Natural killer cell (primary cell): ENCODE measurements at regions not wholly inside any gene's neighbourhood (a gene's known extent, or its start where the extent isn't known, plus 50 kb on each side); places are given as distances from the start of the nearest gene placed in this dataset.
"Not testable (repeated sequence)": the region's sequence is repeated elsewhere in the genome, so short reads cannot be mapped to it uniquely, and the experiment has no call there.

Experiments used
- ATAC-seq, 3 donors: fragments of 150-1000 bp in 2 of 3; fragments of 200-7000 bp in 1 of 3; cut with Tn5 transposase; 1 replicate in 1 of 3; 2 replicates in 2 of 3; pipeline ENCODE4 v1.10.0; 2021; ENCODE audit warnings: mild to moderate bottlenecking in 2 of 3, moderate library complexity in 2 of 3
- DNase-seq, 2 donors: peaks; one replicate each; pipeline versions ENCODE4 v3.0.0 to v3.0.0-alpha.2; 2013 to 2021; ENCODE audit warnings: mixed read lengths in 1 of 2
- H3K27ac ChIP-seq: one replicate; pipeline ENCODE4 v1.5.1; 2013; ENCODE audit warnings: mild to moderate bottlenecking, low read length
- H3K27me3 ChIP-seq: one replicate; pipeline ENCODE4 v1.6.1; 2013; ENCODE audit warnings: low read length; ENCODE audit not compliant: control insufficient read depth, insufficient read depth
- H3K36me3 ChIP-seq: one replicate; pipeline ENCODE4 v1.6.1; 2013; ENCODE audit warnings: low read length; ENCODE audit not compliant: control insufficient read depth, insufficient read depth
- H3K4me1 ChIP-seq: one replicate; pipeline ENCODE4 v1.6.1; 2013; ENCODE audit warnings: low read length; ENCODE audit not compliant: control insufficient read depth, insufficient read depth
- H3K4me3 ChIP-seq: one replicate; pipeline ENCODE4 v1.5.1; 2013; ENCODE audit warnings: low read length
- H3K9me3 ChIP-seq: one replicate; pipeline ENCODE4 v1.6.1; 2013; ENCODE audit warnings: low read length; ENCODE audit not compliant: control insufficient read depth, insufficient read depth
- H3K27ac Mint-ChIP-seq, 2 donors: one replicate each; pipeline ENCODE4 v1.8.0; 2022; ENCODE audit warnings: mild to moderate bottlenecking in 2 of 2, mixed read lengths in 2 of 2, moderate library complexity in 1 of 2
- H3K27me3 Mint-ChIP-seq, 2 donors: one replicate each; pipeline ENCODE4 v1.8.0; 2022; ENCODE audit warnings: low read depth in 2 of 2, mixed read lengths in 2 of 2
- H3K36me3 Mint-ChIP-seq: one replicate; pipeline ENCODE4 v1.8.0; 2022; ENCODE audit warnings: mixed read lengths
- H3K4me1 Mint-ChIP-seq, 2 donors: one replicate each; pipeline ENCODE4 v1.8.0; 2022; ENCODE audit warnings: mixed read lengths in 2 of 2
- H3K4me3 Mint-ChIP-seq: one replicate; pipeline ENCODE4 v1.8.0; 2022; ENCODE audit warnings: mild to moderate bottlenecking, moderate library complexity, mixed read lengths
- H3K9me3 Mint-ChIP-seq, 2 donors: one replicate each; pipeline ENCODE4 v1.8.0; 2022; ENCODE audit warnings: mixed read lengths in 2 of 2
- CTCF ChIP-seq: fragments of 200-600 bp; IDR thresholded peaks from one replicate; pipeline ENCODE4 v1.8.0; 2022; ENCODE audit warnings: antibody characterized with exemption
- WGBS: methylation state at CpG from one replicate; pipeline ENCODE4 v1.1.7; 2013; ENCODE audit warnings: missing lambda C conversion rate; ENCODE audit not compliant: insufficient coverage; 5-methylcytosine and 5-hydroxymethylcytosine counted together
- intact Hi-C: fragments of 100-400 bp; cut with micrococcal nuclease; formaldehyde crosslinking; loops from one replicate; pipeline ENCODE4 v1.14.2; 2022

GRCh38 chr4:27429364-27429871 lies 568.8 kb downstream of the STIM2 start:
- no peak overlapping the region for H3K27ac Mint-ChIP-seq
- no peaks in the 10 kb centered on the region for H3K4me1 ChIP-seq
- no peaks in the 10 kb centered on the region for H3K27me3 Mint-ChIP-seq
- H3K27me3 ChIP-seq, result no peaks in the 10 kb centered on the region
- H3K9me3 Mint-ChIP-seq, result peaks cover 14 to 17% of the 10 kb centered on the region in 2 donors
- TF ChIP-seq CTCF, result no peak
- no peak for ATAC-seq
- no peaks in the 10 kb centered on the region for H3K36me3 ChIP-seq
- no peak overlapping the region for H3K4me3 ChIP-seq
- H3K9me3 ChIP-seq, result no peaks in the 10 kb centered on the region
- no peak for DNase-seq
- no peaks in the 10 kb centered on the region for H3K4me1 Mint-ChIP-seq
- no peaks in the 10 kb centered on the region for H3K36me3 Mint-ChIP-seq
- 86% methylated on average over 5 of the region's 5 CpGs for WGBS
- intact Hi-C loops, result no loop called here
- no peak overlapping the region for H3K4me3 Mint-ChIP-seq
- no peak overlapping the region for H3K27ac ChIP-seq

GRCh38 chr4:27442146-27442545 lies 581.5 kb downstream of the STIM2 start:
- WGBS, result no CpG with 5 or more reads among the region's 1 CpG
- H3K4me1 Mint-ChIP-seq, result no peaks in the 10 kb centered on the region
- Histone ChIP-seq H3K27me3 (no peaks in the 10 kb centered on the region), H3K27ac (no peak overlapping the region), H3K36me3 (no peaks in the 10 kb centered on the region), H3K4me1 (no peaks in the 10 kb centered on the region), H3K9me3 (no peaks in the 10 kb centered on the region), H3K4me3 (no peak overlapping the region)
- intact Hi-C loops, result no loop called here
- no peak overlapping the region for H3K4me3 Mint-ChIP-seq
- ATAC-seq (no peak), DNase-seq (no peak)
- no peak for TF ChIP-seq CTCF
- H3K27ac Mint-ChIP-seq, result no peak overlapping the region
- H3K36me3 Mint-ChIP-seq, result no peaks in the 10 kb centered on the region
- H3K27me3 Mint-ChIP-seq, result no peaks in the 10 kb centered on the region
- peaks cover 3 to 10% of the 10 kb centered on the region in 2 donors for H3K9me3 Mint-ChIP-seq

- H3K27ac Mint-ChIP-seq, H3K4me3 Mint-ChIP-seq, H3K4me1 ChIP-seq, intact Hi-C loops, H3K4me1 Mint-ChIP-seq, DNase-seq, H3K27me3 Mint-ChIP-seq, H3K9me3 ChIP-seq, H3K36me3 Mint-ChIP-seq, H3K27me3 ChIP-seq, H3K36me3 ChIP-seq, H3K27ac ChIP-seq, ATAC-seq, H3K9me3 Mint-ChIP-seq, H3K4me3 ChIP-seq: not testable (repeated sequence)
- WGBS, result 87% methylated on average over 4 of the region's 4 CpGs
These were observed 582.0 kb downstream of the STIM2 start for GRCh38 chr4:27442661-27443060.

- Mint-ChIP-seq H3K36me3 (no peaks in the 10 kb centered on the region), H3K4me1 (no peaks in the 10 kb centered on the region), H3K27me3 (no peaks in the 10 kb centered on the region), H3K9me3 (peaks cover 4 to 12% of the 10 kb centered on the region in 2 donors), H3K4me3 (no peak overlapping the region), H3K27ac (no peak overlapping the region)
- Histone ChIP-seq H3K27me3 (no peaks in the 10 kb centered on the region), H3K36me3 (no peaks in the 10 kb centered on the region), H3K4me3 (no peak overlapping the region), H3K9me3 (peaks cover 5% of the 10 kb centered on the region), H3K27ac (no peak overlapping the region), H3K4me1 (no peaks in the 10 kb centered on the region)
- ATAC-seq, result no peak
- no peak for DNase-seq
- no peak for TF ChIP-seq CTCF
- WGBS, result 97% methylated on average over 3 of the region's 3 CpGs
- intact Hi-C loops, result no loop called here
These were observed 603.2 kb downstream of the STIM2 start for GRCh38 chr4:27463816-27464215.
